ENCODE measurements at regions not wholly inside any gene's neighbourhood (a gene's known extent, or its start where the extent isn't known, plus 50 kb on each side); places are given as distances from the start of the nearest gene placed in this dataset.
"Not testable (repeated sequence)": the region's sequence is repeated elsewhere in the genome, so short reads cannot be mapped to it uniquely, and the experiment has no call there.

DNA sequence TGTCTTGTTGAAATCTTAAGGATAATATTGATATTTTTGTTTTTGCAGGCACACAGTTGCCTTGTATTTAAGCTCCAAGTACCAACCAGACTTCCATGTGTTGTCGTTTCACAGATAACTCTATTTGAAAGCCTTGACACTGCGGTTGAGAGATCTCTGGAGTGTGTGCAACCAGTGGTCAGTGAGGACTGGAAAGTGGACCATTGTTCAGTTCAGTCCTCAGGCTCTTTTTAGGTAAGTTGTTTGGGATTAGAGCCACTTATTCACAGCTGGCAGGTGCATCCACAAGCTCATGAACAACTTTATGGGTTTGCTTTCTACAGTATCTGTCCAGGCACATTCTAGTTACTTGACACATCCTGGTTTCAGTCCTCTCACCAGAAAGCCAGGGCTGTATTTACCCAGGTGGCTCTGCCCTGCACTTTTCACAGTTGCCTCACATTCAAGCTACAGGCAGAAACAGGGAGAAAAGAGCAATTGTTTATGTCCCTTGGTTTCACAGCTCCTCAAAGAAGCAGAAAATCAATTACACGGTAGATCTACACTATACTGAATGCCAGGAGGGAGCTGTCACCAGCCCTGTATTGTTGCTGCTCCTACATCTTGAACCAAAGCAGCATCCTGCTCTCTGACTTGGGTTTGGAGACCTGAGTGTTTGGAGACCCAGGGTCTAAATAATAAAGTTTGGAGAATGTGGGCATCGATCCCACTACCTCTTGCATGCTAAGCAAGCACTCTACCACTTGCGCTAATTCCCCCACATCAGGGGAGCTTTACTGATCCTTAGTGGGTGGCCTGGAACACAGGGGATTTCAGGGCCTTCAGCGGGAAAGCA is 543.3 kb downstream of the PRIM2 start:
- not testable (repeated sequence) for DNase-seq (ENCODE audit: low read depth)

DNA sequence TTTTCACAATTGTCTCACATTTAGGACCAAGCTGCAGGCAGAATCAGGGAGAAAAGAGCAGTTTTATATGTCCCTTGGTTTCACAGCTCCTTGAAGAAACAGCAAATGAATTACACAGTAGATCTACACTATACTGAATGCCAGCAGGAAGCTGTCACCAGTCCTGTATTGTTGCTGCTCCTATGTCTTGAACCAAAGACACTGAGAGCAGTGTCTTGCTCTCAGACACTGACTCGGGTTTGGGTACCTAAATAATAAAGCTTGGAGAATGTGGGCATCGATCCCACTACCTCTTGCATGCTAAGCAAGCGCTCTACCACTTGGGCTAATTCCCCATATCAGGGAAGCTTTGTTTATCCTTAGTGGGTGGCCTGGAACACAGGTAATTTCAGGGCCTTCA is 552.7 kb downstream of the PRIM2 start:
- DNase-seq (ENCODE audit: low read depth), result not testable (repeated sequence)

DNA sequence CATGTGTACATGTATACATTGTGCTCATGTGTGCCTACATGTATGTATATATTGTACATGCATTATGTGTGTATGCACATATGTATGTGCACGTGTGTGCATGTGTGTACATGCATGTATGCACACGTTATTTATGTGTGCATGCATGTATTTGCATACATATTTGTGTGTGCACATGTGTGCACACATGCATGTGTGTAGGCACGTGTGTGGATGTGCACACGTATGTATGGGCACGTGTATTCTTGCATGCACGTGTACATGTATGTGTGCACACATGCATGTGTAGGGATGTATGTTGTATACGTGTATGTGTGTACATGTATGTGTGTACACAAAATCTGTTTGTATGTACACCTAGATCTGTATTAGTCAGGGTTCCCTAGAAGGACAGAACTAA is 556.0 kb downstream of the PRIM2 start:
- not testable (repeated sequence) for DNase-seq (ENCODE audit: low read depth)

DNA sequence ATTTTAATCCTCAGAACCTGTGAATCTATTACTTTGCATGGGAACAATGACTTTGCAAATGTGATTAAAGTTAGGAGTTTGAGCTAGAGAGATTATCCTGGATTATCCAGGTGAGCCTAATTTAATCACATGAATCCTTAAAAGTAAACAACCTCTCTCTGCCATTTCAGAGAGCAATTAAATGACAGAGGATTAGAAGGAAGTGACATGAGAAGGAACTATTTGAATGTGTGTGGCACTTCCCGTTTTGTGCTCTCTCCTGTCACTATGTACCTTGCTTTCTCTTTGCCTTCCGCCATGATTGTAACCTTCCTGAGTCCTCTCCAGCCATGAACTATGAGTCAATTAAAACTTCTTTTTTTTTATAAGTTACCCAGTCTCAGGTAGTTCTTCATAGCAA is 559.2 kb downstream of the PRIM2 start:
- not testable (repeated sequence) for DNase-seq (ENCODE audit: low read depth)

DNA sequence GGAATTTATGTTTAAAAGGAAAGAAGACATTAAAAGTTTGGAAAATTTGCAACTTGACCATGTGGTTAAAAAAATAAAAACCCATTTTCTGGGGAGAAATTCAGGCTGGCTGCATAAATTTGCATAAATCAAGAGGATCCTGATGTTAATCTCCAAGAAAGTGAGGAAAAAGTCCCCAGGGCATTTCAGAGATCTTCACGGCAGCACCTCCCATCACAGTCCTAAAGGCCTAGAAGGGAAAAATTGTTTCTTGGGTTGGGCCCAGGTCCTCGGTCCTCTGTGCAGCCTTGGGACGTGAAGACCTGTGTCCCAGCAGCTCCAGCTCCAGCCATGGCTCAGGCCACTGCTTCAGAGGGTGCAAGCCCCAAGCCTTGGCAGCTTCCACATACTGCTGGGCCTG is 560.3 kb downstream of the PRIM2 start:
- not testable (repeated sequence) for DNase-seq (ENCODE audit: low read depth)

DNA sequence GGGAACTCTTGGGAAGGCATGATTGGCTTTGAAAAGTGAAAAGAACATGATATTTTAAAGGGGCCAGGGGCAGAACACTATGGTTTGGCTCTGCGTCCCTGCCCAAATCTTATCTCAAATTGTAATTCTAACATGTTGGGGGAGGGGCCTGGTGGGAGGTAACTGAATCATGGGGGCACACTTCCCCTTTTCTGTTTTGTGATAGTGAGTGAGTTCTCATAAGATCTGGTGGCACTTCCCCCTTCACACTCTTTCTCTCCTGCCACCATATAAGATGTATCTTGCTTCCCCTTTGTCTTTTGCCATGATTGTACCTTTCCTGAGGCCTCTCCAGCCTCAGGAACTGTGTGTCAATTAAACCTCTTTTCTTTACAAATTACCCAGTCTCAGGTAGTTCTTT is 561.4 kb downstream of the PRIM2 start:
- not testable (repeated sequence) for DNase-seq (ENCODE audit: low read depth)

DNA sequence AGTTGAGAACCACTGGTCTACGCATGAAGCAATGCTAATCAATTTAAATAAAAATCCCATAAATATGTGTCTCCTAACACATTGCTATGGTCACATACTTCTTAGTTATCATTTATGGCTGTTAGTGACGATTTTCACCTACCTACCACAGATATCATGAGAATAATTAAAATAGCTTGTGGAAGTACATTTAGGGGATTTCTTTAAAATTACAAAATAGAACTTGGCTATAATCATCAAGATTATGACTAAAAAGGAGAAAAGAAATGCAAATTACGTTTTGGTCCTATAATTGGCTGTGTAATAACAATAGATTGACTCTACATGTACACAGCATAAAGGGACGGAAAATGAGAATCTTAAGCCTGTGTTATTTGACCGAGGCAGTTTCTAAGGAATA is 581.4 kb downstream of the PRIM2 start:
- DNase-seq (ENCODE audit: low read depth), result not testable (repeated sequence)

DNA sequence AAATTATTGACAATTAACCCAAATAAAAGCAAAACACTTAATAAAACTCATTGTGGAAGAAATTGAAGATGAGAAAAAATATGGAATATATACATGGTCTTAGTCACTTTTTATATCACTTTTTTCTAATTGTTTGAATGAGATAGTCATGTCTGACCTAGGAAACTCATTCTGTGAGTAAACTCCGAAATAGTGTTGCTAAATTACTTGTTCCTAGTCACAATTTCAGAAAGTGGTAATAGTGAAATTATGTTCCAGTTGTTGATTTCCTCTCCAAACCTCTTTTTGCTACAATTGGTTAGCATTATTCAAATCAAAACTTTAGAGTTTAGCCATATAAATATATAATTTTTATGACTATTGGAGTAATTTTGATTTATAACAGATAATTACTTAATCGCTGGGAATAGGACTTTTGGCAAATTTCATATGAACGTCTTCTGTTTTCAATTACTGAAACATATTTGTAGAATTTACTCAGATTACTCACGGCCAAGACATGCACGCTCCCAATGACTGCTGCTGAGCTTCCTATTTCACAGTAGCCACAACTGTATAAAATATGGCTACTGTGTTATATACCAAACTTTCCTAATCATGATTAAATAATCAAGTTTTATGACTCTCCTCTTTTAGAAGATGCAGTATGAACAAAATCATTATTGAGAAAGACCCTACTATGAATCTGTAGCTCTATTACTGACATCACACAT is 583.4 kb downstream of the PRIM2 start:
- DNase-seq (ENCODE audit: low read depth), result not testable (repeated sequence)

DNA sequence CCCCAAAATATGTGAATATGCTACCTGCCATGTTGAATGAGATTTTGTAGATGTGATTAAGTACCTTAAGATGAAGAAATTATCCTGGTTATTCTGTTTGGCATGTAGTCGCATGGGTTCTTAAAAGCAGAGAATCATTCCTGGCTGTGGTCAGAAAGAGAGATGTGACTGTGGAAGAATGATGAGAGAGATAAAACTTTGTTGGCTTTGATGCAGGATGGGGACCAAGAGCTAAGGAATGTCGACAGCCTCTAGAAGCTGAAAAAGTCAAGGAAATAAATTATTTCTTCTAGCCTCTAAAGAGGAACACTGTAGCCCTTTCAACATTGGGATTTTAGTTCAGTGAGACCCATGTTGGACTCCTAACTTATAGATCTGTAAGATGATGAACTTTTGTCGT is 584.0 kb downstream of the PRIM2 start:
- not testable (repeated sequence) for DNase-seq (ENCODE audit: low read depth)

DNA sequence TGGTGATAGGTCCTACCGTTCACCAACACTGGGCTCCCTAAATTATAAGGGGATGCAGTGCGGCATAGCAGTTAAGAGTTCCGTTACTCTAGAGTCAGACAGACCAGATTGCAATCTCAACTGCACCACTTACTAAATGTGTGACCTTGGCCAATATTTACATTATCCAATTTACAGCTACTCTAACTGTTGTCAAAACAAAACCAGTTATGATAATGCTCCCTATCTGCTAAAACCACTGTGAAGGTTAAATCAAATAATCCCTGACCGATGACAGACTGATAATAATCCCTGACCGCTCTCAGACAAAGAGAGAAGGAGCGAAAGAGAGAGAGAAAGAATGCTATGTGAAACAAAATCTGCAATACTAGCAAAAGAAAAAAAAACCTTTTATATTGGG is 586.9 kb downstream of the PRIM2 start:
- not testable (repeated sequence) for DNase-seq (ENCODE audit: low read depth)

DNA sequence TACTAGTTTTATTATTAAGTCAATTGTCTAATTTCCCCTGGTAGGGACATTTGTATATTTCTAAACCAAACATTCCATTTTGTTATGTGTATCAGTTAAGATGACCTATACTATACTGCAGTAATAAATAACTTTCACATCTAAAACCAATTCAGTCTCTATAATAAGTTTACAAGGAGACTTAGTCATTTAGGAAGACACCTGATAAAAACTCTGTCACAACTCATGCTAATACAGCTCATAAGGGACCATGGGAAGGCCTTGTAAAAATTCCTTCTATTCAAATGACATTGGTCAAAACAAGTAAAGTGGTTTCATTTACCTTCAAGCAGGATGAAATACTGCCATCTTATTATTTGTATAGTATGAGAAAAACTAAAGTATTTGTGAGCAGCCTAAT is 597.9 kb downstream of the PRIM2 start:
- DNase-seq (ENCODE audit: low read depth), result not testable (repeated sequence)

DNA sequence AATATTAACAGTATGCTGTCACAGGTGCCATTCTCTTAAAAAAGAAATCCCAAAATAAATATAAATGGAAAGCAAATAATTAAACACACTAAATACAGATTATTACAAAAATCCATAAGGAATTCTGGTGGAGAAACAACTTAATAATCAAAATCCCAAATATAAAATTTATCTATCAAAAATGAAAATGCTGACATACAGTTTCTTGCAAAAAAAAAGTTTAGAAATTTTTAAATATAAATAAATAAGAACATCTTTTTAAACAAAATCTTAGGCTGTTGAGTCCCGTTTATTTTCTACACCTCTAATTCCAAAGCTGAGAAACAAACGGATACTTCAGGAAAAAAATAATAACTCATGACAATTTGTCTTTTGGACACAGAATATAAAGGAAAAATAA is 625.5 kb downstream of the PRIM2 start:
- not testable (repeated sequence) for DNase-seq (ENCODE audit: low read depth)

DNA sequence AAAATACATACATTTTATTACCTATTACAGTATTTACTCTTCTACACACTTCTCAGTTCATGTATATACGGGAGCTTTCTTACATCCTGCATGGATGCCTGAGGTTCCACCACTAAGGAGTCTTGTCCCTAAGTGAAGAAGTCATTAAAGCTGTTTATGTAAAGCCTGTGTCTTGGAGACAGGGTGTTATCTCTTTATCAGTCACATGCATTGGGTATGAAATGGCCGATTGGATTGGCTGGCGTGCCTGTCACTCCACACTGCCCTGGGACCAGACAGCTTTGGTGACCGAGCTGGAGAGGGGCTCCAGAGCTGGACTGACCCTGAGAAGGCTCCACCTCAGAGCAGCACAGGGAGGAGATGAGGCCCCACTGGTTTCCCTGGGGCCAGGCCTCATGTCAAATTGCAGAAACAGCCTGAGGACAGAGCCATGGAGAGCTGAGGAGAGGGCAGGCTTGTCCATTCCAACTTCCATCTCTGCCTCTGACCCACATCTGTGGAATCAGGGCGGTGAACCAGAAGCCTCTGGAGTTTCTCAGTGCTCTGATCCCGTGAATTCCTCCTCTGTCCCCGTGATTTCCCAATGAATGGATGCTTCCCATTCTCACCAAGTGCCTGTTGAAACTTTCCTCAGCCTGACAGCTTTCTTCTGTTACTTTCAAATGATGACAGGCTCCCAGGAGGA is 628.8 kb downstream of the PRIM2 start:
- DNase-seq (ENCODE audit: low read depth), result not testable (repeated sequence)

DNA sequence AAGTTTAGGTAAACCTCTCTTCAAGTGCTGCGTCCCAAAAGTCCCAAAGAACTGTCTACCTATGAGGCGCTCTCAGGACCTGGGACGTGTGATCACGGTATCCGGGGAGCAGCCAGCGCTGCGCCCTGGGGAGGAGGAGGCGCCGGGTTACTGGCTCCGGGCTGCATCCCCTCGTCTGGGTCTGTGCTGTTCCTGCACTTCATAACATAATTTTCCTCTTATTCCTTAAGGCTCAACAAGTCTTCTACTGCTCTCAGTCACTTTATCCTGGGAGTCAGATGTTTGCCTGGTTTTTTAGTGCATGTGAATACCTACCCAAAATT is 629.3 kb downstream of the PRIM2 start:
- DNase-seq (ENCODE audit: low read depth), result not testable (repeated sequence)

DNA sequence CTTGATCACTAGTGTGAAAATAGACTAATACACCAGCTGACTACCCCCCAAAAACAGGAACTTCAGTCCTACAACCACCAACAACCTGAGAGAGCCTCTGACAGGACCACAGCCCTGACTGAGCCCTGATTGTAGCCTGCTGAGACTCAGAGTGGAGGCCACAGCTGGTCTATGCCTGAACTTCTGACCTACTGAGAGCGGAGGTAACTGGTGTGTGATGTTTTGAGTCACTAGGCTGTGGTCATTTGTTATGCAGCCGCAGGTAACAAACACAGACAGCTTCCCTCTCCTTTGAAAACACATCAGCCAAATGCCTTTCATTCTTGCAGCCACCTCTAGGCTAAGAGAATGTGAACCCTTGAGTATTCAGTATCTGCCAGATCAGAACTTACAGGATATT is 631.1 kb downstream of the PRIM2 start:
- not testable (repeated sequence) for DNase-seq (ENCODE audit: low read depth)

DNA sequence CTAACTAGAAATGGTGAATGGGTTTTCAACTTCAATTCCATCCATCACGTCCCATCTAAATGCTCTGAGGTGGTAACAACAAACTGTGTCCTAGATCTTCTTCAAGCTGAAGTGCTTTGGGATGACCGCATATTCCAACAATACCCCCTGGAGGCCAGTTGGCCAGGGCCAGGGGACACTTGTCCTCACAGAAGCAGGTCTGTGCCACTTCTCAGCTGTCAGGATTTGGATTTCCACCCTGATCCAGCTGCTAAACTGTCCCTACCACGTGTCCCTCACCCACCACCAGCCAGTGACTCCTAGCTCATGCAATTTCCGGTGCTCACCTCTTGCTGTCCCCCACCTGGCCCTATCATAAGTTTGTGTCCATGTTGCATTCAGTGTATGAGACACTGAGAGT is 633.0 kb downstream of the PRIM2 start:
- DNase-seq (ENCODE audit: low read depth), result not testable (repeated sequence)

DNA sequence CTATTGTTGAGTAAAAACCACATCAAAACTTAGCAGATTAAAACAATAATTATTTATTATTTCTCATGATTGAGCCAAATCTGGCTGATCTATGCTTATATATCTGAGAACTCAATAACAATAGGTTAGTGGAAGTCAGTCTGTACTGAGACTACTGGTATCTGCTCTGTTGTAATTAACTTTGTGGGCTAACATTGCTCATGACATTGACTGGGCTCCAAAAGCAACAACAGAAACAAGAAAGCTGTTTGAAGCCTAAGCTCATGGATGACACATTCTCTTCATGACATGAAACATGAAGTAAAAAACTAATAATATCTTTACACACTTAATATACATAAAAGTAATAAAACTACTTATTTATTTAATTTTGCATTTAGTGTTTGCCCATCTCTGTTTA is 649.3 kb downstream of the PRIM2 start:
- DNase-seq (ENCODE audit: low read depth), result peak; percentile 13

DNA sequence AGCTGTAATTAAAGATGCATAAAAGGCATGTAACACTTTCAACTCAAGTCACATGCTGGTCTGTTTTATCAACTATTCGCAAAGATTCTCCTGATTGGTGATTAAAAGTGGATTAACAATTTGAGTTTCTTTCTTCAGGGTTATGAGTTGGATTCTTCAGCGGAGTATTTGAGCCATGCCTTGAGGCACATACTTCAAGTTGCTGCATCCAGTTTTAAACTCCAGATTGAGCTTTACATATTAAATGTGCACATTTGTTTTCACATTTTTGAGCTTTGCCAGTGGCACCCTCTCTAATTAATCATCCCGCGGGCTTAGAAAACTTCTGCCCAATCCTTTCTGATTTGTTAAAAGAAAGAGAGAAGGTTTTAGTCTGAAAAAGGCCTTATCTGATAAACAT is 654.5 kb downstream of the PRIM2 start:
- DNase-seq (ENCODE audit: low read depth), result not testable (repeated sequence)

DNA sequence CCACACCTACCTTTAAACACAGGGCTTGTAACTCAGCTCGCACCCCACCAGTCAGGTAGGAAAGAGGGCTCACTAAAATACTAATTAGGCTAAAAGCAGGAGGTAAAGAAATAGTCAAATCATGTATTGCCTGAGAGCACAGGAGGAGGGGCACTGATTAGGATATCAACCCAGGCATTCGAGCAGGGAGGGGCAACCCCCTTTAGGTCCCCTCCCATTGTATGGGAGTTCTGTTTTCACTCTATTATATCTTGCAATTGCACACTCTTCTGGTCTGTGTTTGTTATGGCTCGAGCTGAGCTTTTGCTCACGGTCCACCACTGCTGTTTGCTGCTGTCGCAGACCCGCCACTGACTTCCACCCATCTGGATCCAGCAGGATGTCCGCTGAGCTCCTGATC is 657.2 kb downstream of the PRIM2 start:
- DNase-seq (ENCODE audit: low read depth), result no peak

DNA sequence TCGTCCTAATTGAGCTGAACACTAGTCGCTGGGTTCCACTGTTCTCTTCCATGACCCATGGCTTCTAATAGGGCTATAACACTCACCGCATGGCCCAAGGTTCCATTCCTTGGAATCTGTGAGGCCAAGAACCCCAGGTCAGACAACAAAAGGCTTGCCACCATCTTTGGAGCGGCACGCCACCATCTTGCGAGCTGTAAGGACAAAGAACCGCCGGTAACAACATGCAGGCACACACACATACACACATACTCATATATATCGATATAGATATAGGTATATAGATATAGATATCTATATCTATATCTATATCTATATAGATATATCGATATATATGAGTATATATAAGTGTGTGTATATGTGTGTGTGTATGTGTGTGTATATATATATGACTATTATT is 657.7 kb downstream of the PRIM2 start:
- not testable (repeated sequence) for DNase-seq (ENCODE audit: low read depth)

DNA sequence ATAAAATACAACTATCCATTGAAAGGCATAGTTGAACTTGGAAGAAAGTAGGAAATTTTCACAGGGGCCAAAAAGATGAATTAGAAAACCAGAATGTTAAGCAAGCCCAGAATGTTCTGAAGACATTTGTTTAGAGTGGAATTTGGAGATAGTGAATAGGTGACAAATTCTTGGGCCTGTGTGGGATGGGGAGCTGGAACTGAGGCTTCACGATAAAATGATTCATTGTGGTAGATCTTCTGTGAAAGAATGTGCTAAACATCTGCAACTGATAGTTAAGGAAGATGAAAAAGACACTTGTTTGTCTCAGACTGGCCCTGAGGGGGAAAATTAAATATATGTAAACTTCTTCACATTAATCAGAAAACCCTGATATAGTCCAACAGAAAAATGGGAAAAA is 658.9 kb downstream of the PRIM2 start:
- not testable (repeated sequence) for DNase-seq (ENCODE audit: low read depth)

DNA sequence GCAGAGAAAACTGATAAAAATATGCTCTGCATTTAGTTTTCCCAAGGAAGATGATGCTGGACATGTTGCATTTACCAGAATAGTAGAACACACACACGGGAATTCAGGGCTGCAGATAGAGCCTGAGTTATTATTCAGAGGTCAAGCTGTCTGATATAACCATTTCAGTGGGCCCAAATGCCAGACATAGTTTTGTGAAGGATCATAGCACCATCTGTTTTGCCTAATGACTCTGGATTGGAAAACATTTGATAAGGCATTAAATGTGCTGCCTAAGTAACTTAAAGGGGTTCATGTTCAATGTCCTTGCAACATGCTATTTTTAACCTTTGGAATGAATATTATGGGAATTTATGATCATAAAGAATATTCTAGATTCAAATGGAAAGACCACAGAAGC is 666.2 kb downstream of the PRIM2 start:
- DNase-seq (ENCODE audit: low read depth), result peak; percentile 41

DNA sequence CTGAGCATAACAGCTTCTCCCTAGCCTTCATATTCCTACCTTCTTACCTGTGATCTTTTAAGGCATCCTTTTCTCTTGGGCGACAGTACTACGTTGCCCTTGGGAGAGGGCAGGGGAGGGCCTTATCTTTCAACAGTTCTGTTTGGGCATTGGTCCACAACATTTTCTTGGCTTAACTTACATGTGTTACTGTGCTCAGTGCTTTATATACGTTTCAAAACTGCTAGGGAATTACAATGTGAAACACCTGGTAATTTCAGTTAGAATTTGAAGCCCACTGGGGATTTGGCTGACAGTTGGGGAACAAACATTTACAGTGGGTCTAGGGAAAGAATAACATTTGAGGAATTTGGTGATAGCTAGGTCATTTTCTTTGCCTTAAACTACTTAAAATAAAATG is 667.1 kb downstream of the PRIM2 start:
- not testable (repeated sequence) for DNase-seq (ENCODE audit: low read depth)

All from M059J (cell line).